ENCODE measurements at regions not wholly inside any gene's neighbourhood (a gene's known extent, or its start where the extent isn't known, plus 50 kb on each side); places are given as distances from the start of the nearest gene placed in this dataset.

- FAIRE-seq: no peak
Observed at GRCh38 chr1:68969441-68969840, 472.6 kb upstream of the DEPDC1 start.

- FAIRE-seq: no peak
Observed at GRCh38 chr1:68970571-68970970, 473.7 kb upstream of the DEPDC1 start.

- FAIRE-seq: no peak
Observed at GRCh38 chr1:68973459-68974244, 476.8 kb upstream of the DEPDC1 start.

- FAIRE-seq: no peak
Observed at GRCh38 chr1:68974447-68974846, 477.6 kb upstream of the DEPDC1 start.

- no peak for FAIRE-seq
Observed at GRCh38 chr1:68975212-68975933, 478.5 kb upstream of the DEPDC1 start.

GRCh38 chr1:68976916-68977610, 480.2 kb upstream of the DEPDC1 start:
- no peak for FAIRE-seq

- no peak for FAIRE-seq
Observed at GRCh38 chr1:68979891-68980290, 483.0 kb upstream of the DEPDC1 start.

GRCh38 chr1:68984289-68984688, 487.4 kb upstream of the DEPDC1 start:
- FAIRE-seq: no peak

- FAIRE-seq: no peak
Observed at GRCh38 chr1:68994096-68994495, 497.2 kb upstream of the DEPDC1 start.

- no peak for FAIRE-seq
Observed at GRCh38 chr1:69016468-69016867, 519.6 kb upstream of the DEPDC1 start.

- FAIRE-seq: no peak
Observed at GRCh38 chr1:69029649-69030048, 532.8 kb upstream of the DEPDC1 start.

GRCh38 chr1:69038379-69038778, 529.3 kb upstream of the LRRC7 start:
- no peak for FAIRE-seq

- no peak for FAIRE-seq
Observed at GRCh38 chr1:69045572-69045971, 522.1 kb upstream of the LRRC7 start.

GRCh38 chr1:69055194-69055593, 512.5 kb upstream of the LRRC7 start:
- no peak for FAIRE-seq

- FAIRE-seq: no peak
Observed at GRCh38 chr1:69058454-69058853, 509.3 kb upstream of the LRRC7 start.

- FAIRE-seq: no peak
Observed at GRCh38 chr1:69070660-69071373, 496.9 kb upstream of the LRRC7 start.

GRCh38 chr1:69073176-69073575, 494.5 kb upstream of the LRRC7 start:
- FAIRE-seq: no peak

- no peak for FAIRE-seq
Observed at GRCh38 chr1:69076631-69077030, 491.1 kb upstream of the LRRC7 start.

GRCh38 chr1:69077198-69077597, 490.5 kb upstream of the LRRC7 start:
- FAIRE-seq: no peak

GRCh38 chr1:69077633-69078032, 490.1 kb upstream of the LRRC7 start:
- FAIRE-seq: no peak

GRCh38 chr1:69081668-69082067, 486.1 kb upstream of the LRRC7 start:
- FAIRE-seq: no peak

- FAIRE-seq: no peak
Observed at GRCh38 chr1:69082312-69082711, 485.4 kb upstream of the LRRC7 start.

- FAIRE-seq: no peak
Observed at GRCh38 chr1:69086148-69086547, 481.6 kb upstream of the LRRC7 start.
